Smooth muscle cell (in vitro differentiated cells): ENCODE measurements at regions not wholly inside any gene's neighbourhood (a gene's known extent, or its start where the extent isn't known, plus 50 kb on each side); places are given as distances from the start of the nearest gene placed in this dataset.

ENCODE experiments used
- DNase-seq: peaks from one replicate; lab custom pipeline; 2025; ENCODE audit not compliant: unreplicated experiment; lab: John Stamatoyannopoulos, UW
- H2AFZ ChIP-seq: fragments of 200-600 bp; sonication (generic); 2 replicates; pipeline ENCODE4 v1.6.0; 2016; ENCODE audit warnings: antibody characterized with exemption, low read depth, mild to moderate bottlenecking
- H3F3A ChIP-seq: fragments of 200-600 bp; sonication (generic); 2 replicates; pipeline ENCODE4 v1.6.0; 2017; ENCODE audit warnings: antibody characterized with exemption, low read depth
- H3K27ac ChIP-seq: fragments of 200-600 bp; sonication (generic); 2 replicates; pipeline ENCODE4 v1.5.1; 2016; ENCODE audit warnings: low read depth, mild to moderate bottlenecking
- H3K27me3 ChIP-seq: fragments of 200-600 bp; sonication (generic); 2 replicates; pipeline ENCODE4 v1.6.1; 2016; ENCODE audit warnings: low read depth, mild to moderate bottlenecking
- H3K36me3 ChIP-seq: fragments of 200-600 bp; sonication (generic); 2 replicates; pipeline ENCODE4 v1.5.1; 2016; ENCODE audit warnings: low read depth
- H3K4me1 ChIP-seq: fragments of 200-600 bp; sonication (generic); 2 replicates; pipeline ENCODE4 v1.5.1; 2016; ENCODE audit warnings: low read depth
- H3K4me2 ChIP-seq: fragments of 200-600 bp; sonication (generic); 2 replicates; pipeline ENCODE4 v1.6.0; 2016; ENCODE audit warnings: mild to moderate bottlenecking
- H3K4me3 ChIP-seq: fragments of 200-600 bp; sonication (generic); 2 replicates; pipeline ENCODE4 v1.5.1; 2016; ENCODE audit warnings: mild to moderate bottlenecking
- H3K79me2 ChIP-seq: fragments of 200-600 bp; sonication (generic); 2 replicates; pipeline ENCODE4 v1.6.0; 2016; ENCODE audit warnings: low read depth, mild to moderate bottlenecking
- H3K9ac ChIP-seq: fragments of 200-600 bp; sonication (generic); 2 replicates; pipeline ENCODE4 v1.6.0; 2016; ENCODE audit warnings: low read depth
- H3K9me3 ChIP-seq: fragments of 200-600 bp; sonication (generic); replicated peaks from 2 replicates; pipeline ENCODE4 v1.5.1; 2016; ENCODE audit warnings: low read depth
- H4K20me1 ChIP-seq: fragments of 200-600 bp; sonication (generic); 2 replicates; pipeline ENCODE4 v1.6.0; 2016; ENCODE audit warnings: low read depth
- whole genome bisulfite sequencing: methylation state at CpG from one replicate; pipeline ENCODE4 v1.1.7; 2016; ENCODE audit warnings: low lambda C conversion rate; 5-methylcytosine and 5-hydroxymethylcytosine counted together
- TF ChIP-seq, protein P1 (sequence below): fragments of 200-600 bp; sonication (generic); IDR thresholded peaks from 2 replicates; pipeline ENCODE4 v1.5.1; 2017; ENCODE audit warnings: borderline replicate concordance, mild to moderate bottlenecking, antibody characterized with exemption; ENCODE audit not compliant: insufficient read depth, poor library complexity, severe bottlenecking

DNA sequence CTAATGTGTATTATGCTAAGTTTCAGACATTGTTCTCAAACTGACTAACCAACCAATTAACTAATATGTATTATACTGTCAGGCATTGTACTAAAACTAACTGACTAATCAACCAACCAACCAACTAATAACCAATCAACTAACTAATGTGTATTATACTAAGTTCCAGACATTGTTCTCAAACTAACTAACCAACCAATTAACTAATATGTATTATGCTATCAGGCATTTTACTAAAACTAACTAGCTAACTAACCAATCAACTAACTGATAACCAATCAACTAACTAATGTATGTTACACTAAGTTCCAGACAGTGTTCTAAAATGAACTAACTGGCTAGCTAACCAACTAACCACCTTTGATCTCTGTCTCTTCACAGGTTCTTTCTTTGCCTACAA, 152.3 kb downstream of the SUDS3 start:
- Histone ChIP-seq H3K4me3 (no peak overlapping the region), H3K36me3 (no peaks in the 10 kb centered on the region), H3K4me1 (no peaks in the 10 kb centered on the region), H3F3A (no peaks in the 10 kb centered on the region), H3K9me3 (no peaks in the 10 kb centered on the region), H3K79me2 (no peaks in the 10 kb centered on the region), H3K4me2 (no peak overlapping the region), H3K9ac (no peak overlapping the region), H3K27me3 (no peaks in the 10 kb centered on the region), H4K20me1 (no peaks in the 10 kb centered on the region), H2AFZ (no peak overlapping the region), H3K27ac (no peak overlapping the region)
- DNase-seq = no peak
- TF ChIP-seq, protein P1, sequence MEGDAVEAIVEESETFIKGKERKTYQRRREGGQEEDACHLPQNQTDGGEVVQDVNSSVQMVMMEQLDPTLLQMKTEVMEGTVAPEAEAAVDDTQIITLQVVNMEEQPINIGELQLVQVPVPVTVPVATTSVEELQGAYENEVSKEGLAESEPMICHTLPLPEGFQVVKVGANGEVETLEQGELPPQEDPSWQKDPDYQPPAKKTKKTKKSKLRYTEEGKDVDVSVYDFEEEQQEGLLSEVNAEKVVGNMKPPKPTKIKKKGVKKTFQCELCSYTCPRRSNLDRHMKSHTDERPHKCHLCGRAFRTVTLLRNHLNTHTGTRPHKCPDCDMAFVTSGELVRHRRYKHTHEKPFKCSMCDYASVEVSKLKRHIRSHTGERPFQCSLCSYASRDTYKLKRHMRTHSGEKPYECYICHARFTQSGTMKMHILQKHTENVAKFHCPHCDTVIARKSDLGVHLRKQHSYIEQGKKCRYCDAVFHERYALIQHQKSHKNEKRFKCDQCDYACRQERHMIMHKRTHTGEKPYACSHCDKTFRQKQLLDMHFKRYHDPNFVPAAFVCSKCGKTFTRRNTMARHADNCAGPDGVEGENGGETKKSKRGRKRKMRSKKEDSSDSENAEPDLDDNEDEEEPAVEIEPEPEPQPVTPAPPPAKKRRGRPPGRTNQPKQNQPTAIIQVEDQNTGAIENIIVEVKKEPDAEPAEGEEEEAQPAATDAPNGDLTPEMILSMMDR = no peak

DNA sequence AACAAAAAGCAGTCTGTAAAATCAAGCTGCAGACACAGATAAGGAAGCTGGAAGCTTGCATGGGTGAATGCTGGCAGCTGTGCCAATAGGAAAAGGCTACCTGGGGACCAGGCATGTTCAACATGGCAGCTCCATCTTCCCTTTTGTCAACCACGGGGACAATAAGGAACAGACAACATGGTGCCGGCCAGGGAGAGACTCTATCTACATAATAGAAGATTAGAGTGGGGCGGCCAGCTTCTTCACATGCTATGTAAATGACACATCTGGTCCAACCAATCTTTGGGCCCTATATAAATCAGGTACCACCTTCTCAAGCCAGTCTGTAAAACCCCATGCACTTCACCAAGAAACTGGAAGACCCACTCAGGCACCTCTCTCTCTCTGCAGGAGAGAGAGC, 157.6 kb downstream of the SUDS3 start:
- Histone ChIP-seq H3K27ac (no peak overlapping the region), H4K20me1 (no peaks in the 10 kb centered on the region), H3K9ac (no peak overlapping the region), H3K4me3 (no peak overlapping the region), H3F3A (no peaks in the 10 kb centered on the region), H3K9me3 (no peaks in the 10 kb centered on the region), H3K79me2 (no peaks in the 10 kb centered on the region), H3K4me1 (no peaks in the 10 kb centered on the region), H3K27me3 (no peaks in the 10 kb centered on the region), H3K4me2 (no peak overlapping the region), H2AFZ (no peak overlapping the region), H3K36me3 (no peaks in the 10 kb centered on the region)
- DNase-seq = no peak
- 66% methylated on average over 3 of the region's 3 CpGs for WGBS
- TF ChIP-seq, protein P1 = no peak

GRCh38 chr12:118536306-118536906, 160.1 kb downstream of the SUDS3 start:
- Histone ChIP-seq H3K4me1 (no peaks in the 10 kb centered on the region), H3K9me3 (no peaks in the 10 kb centered on the region), H3F3A (no peaks in the 10 kb centered on the region), H3K27ac (no peak overlapping the region), H3K4me2 (no peak overlapping the region), H3K9ac (no peak overlapping the region), H4K20me1 (no peaks in the 10 kb centered on the region), H3K36me3 (no peaks in the 10 kb centered on the region), H3K79me2 (no peaks in the 10 kb centered on the region), H3K4me3 (no peak overlapping the region), H2AFZ (no peak overlapping the region), H3K27me3 (no peaks in the 10 kb centered on the region)
- WGBS = 68% methylated on average over 8 of the region's 8 CpGs
- no peak for DNase-seq
- TF ChIP-seq, protein P1 = no peak

DNA sequence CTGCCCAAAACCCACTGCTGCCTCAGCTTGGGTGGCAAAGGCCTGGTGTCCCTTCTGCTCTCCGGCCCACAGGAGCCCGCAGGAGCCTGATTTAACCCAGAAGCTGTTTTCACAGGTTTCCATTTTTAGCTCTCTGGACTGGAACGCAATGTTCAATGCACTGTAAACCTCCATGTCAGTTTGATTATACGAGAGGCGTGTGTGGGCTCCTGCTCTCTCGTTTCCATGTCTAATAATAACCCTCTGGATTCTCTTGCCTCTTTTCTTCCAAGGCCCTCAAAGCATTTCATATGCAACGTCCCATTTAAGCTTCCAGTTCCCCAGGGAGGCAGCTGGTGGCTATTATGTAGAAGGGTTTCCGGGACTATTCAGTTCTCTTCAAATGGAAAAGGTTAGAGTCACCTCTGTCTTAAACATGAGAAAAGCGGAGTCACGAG, 161.1 kb downstream of the SUDS3 start:
- Histone ChIP-seq H3K4me3 (no peak overlapping the region), H3K79me2 (no peaks in the 10 kb centered on the region), H2AFZ (no peak overlapping the region), H4K20me1 (no peaks in the 10 kb centered on the region), H3K27me3 (no peaks in the 10 kb centered on the region), H3K9ac (no peak overlapping the region), H3K9me3 (no peaks in the 10 kb centered on the region), H3F3A (no peaks in the 10 kb centered on the region), H3K36me3 (no peaks in the 10 kb centered on the region), H3K27ac (no peak overlapping the region), H3K4me2 (no peak overlapping the region), H3K4me1 (no peaks in the 10 kb centered on the region)
- no peak for DNase-seq
- 74% methylated on average over 10 of the region's 10 CpGs for WGBS
- TF ChIP-seq, protein P1 = no peak
